H1 (cell line): ENCODE measurements at regions not wholly inside any gene's neighbourhood (a gene's known extent, or its start where the extent isn't known, plus 50 kb on each side); places are given as distances from the start of the nearest gene placed in this dataset.

Experiments
- CBX8 ChIP-seq: fragments of 300-800, 300-1000 bp; sonication (generic); IDR thresholded peaks from 2 replicates; pipeline ENCODE4 v1.7.1; 2016; ENCODE audit warnings: low read depth, low read length, borderline replicate concordance
- EZH2 ChIP-seq: fragments of 200-600 bp; sonication (generic); IDR thresholded peaks from 2 replicates; pipeline ENCODE4 v1.7.1; 2012; ENCODE audit warnings: low read depth, mild to moderate bottlenecking, moderate library complexity, low read length, inconsistent platforms; ENCODE audit not compliant: severe bottlenecking
- HDAC2 ChIP-seq, 2 experiments: fragments of 300-600 bp in 1 of 2; sonication (generic) in 1 of 2; IDR thresholded peaks; 2 replicates each; pipeline ENCODE4 v1.6.1; 2011 to 2012; ENCODE audit warnings: low read depth in 2 of 2, low read length in 2 of 2, mild to moderate bottlenecking in 2 of 2, moderate library complexity in 2 of 2, borderline replicate concordance in 1 of 2, inconsistent platforms in 1 of 2
- JUN ChIP-seq: IDR thresholded peaks from 2 replicates; pipeline ENCODE4 v1.6.1; 2011; ENCODE audit warnings: low read depth, mild to moderate bottlenecking, improper control_type of control experiment, low read length
- KDM1A ChIP-seq: fragments of 200-600, 300-600 bp; sonication (generic); IDR thresholded peaks from 2 replicates; pipeline ENCODE4 v1.7.1; 2016; ENCODE audit warnings: mild to moderate bottlenecking, low read length, borderline replicate concordance
- SUZ12 ChIP-seq: fragments of 200-600 bp; sonication (generic); IDR thresholded peaks from 2 replicates; pipeline ENCODE4 v1.6.1; 2012; ENCODE audit warnings: mild to moderate bottlenecking, inconsistent platforms, low read length, moderate library complexity, mixed read lengths
- YY1 ChIP-seq: IDR thresholded peaks from 2 replicates; pipeline ENCODE4 v1.6.1; 2011; ENCODE audit warnings: low read depth, mild to moderate bottlenecking, low read length

DNA sequence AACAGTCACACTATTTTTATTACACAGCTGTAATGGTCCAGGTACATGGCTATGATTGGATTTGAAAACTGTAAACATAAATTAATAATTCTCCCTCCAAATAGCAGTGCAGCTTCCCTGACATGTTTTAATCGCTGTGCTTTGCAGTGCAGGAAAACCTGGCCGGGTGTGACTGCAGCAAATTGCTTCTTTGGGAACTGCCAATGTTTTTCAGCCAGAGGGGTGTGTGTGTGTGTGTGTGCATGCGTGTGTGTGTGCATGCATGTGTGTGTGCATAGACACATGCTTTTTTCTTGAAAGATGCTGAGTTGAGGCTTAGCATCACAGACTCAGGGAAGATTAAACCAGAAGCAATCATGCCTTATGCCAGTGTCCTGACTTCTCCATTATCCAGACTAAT is 231.2 kb downstream of the PRDM2 start (continued):
- TF ChIP-seq EZH2 (no peak), CBX8 (no peak), SUZ12 (no peak), YY1 (no peak), KDM1A (no peak), JUN (no peak), HDAC2 (IDR thresholded peaks at IDR 0.05; ENCODE audit: borderline replicate concordance in 1 of 2, low read depth in 2 of 2, low read length in 2 of 2) (no peak)
- TF ChIP-seq, all 59 proteins: peak for 0
